ENCODE measurements at regions not wholly inside any gene's neighbourhood (a gene's known extent, or its start where the extent isn't known, plus 50 kb on each side); places are given as distances from the start of the nearest gene placed in this dataset.

DNA sequence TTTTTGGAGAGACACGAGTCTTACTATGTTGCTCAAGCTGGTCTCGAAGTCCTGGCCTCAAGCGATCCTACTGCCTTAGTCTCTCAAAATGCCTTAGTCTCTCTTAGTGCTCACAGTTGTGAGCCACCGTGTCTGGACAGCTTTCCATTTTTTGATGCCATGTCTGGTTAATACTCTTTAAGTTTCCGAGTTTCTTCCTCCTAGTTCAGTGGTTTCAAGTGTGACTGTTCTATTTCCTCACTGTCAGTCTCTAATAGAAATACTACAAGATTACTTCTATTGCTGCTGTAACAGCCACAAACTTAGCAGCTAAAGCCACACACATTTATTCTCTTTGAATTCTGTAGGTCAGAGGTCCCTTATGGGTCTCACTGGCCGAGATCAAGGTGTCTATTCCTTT lies 125.1 kb upstream of the MGAT5 start:
- no peak overlapping the region for H3K4me3 ChIP-seq (ENCODE audit: low read depth, low read length)
- TF ChIP-seq CTCF (IDR thresholded peaks at IDR 0.05; ENCODE audit: low read depth, low read length, missing control alignments) = no peak
- no peak for DNase-seq (ENCODE audit: low read depth)
- in situ Hi-C loops (cut with HindIII; ENCODE audit: low sequenced_read_pairs) = loop anchor here (5.0 kb wide), 1 partner anchor 34 kb away; no protein-coding TSS in a partner anchor

GRCh38 chr2:134129900-134130537 lies 123.9 kb upstream of the MGAT5 start:
- in situ Hi-C loops (cut with HindIII; ENCODE audit: low sequenced_read_pairs) = loop anchor here (5.0 kb wide), 1 partner anchor 32 kb away; no protein-coding TSS in a partner anchor
- TF ChIP-seq CTCF (IDR thresholded peaks at IDR 0.05; ENCODE audit: low read depth, low read length, missing control alignments) = no peak
- no peak for DNase-seq (ENCODE audit: low read depth)

DNA sequence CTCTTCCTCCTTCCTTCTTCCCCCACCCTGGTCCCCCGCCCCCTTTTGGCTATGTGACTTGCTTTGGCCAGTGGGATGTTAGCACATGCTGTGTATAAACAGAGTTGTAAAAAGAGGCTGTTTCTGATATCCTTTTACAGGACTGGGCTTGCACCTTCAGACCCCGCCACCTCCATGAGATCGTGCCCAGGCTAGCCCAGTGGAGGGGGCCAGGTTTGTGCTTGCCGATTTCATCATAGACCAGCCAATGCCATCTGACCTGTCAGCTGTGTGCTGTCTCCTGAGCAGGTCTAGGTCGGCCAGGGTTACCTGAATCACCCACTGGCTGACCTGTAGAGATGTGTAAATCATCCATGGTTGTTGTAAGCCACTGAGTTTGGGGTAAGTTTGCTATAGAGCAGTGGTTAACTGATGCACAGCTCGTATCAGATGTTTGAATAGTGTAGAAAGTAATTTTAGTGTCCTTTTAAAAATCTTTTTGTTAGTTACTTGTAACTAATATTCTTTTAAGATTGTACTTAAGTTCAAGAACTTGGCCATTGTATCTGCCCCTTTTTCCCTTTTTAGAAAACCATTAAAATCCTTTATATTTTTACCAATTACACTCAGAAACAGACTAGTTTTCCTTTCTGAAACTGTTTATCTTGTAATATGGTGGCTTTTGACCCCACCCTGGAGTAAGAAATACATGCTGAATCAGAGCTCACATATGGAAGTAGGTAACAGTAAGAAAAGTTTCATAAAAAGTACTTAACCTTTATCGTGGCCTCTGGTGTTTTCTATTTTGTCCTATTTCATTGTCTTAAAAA lies 122.0 kb upstream of the MGAT5 start:
- no peak overlapping the region for H3K4me3 ChIP-seq (ENCODE audit: low read depth, low read length)
- TF ChIP-seq CTCF (IDR thresholded peaks at IDR 0.05; ENCODE audit: low read depth, low read length, missing control alignments) = no peak
- DNase-seq (ENCODE audit: low read depth) = no peak
- in situ Hi-C loops (cut with HindIII; ENCODE audit: low sequenced_read_pairs) = no loop called here

More at GRCh38 chr2:134129900-134130537, 123.9 kb upstream of the MGAT5 start:
- no peak overlapping the region for H3K4me3 ChIP-seq (ENCODE audit: low read depth, low read length)

DNA sequence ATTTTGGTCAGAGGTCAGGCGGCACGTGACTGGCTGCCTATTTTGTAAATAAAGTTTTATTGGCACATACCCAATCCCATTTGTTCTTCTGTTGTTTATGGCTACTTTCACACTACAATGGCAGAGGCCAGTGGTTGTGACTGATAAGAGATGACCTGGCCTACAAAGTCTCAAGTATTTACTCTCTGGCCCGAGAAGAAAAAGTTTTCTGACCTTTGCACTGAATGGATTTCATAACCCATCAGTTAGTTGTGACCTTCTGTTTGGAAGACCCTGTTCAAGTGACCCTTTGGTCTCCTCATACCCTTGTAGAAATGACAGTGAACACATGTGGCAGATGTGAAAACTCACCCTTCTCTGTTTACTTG lies 121.4 kb upstream of the MGAT5 start:
- H3K4me3 ChIP-seq (ENCODE audit: low read depth, low read length) = no peak overlapping the region
- in situ Hi-C loops (cut with HindIII; ENCODE audit: low sequenced_read_pairs) = no loop called here
- no peak for TF ChIP-seq CTCF (IDR thresholded peaks at IDR 0.05; ENCODE audit: low read depth, low read length, missing control alignments)
- DNase-seq (ENCODE audit: low read depth) = no peak

- DNase-seq (ENCODE audit: low read depth) = no peak
These were observed 120.1 kb upstream of the MGAT5 start for GRCh38 chr2:134133622-134134312.

More at GRCh38 chr2:134133622-134134312, 120.1 kb upstream of the MGAT5 start:
- no peak for TF ChIP-seq CTCF (IDR thresholded peaks at IDR 0.05; ENCODE audit: low read depth, low read length, missing control alignments)
- H3K4me3 ChIP-seq (ENCODE audit: low read depth, low read length) = no peak overlapping the region
- in situ Hi-C loops (cut with HindIII; ENCODE audit: low sequenced_read_pairs) = no loop called here

Data from astrocyte of the cerebellum (primary cell).